NB4 (cell line): ENCODE measurements at regions not wholly inside any gene's neighbourhood (a gene's known extent, or its start where the extent isn't known, plus 50 kb on each side); places are given as distances from the start of the nearest gene placed in this dataset.

ENCODE experiments used
- MAX ChIP-seq: IDR thresholded peaks from 2 replicates; pipeline ENCODE4 v1.6.1; 2011; ENCODE audit warnings: low read depth, low read length
- TF ChIP-seq, protein P1 (sequence below): IDR thresholded peaks from one replicate; pipeline ENCODE4 v1.5.1; 2012; ENCODE audit warnings: low read depth, low read length

DNA sequence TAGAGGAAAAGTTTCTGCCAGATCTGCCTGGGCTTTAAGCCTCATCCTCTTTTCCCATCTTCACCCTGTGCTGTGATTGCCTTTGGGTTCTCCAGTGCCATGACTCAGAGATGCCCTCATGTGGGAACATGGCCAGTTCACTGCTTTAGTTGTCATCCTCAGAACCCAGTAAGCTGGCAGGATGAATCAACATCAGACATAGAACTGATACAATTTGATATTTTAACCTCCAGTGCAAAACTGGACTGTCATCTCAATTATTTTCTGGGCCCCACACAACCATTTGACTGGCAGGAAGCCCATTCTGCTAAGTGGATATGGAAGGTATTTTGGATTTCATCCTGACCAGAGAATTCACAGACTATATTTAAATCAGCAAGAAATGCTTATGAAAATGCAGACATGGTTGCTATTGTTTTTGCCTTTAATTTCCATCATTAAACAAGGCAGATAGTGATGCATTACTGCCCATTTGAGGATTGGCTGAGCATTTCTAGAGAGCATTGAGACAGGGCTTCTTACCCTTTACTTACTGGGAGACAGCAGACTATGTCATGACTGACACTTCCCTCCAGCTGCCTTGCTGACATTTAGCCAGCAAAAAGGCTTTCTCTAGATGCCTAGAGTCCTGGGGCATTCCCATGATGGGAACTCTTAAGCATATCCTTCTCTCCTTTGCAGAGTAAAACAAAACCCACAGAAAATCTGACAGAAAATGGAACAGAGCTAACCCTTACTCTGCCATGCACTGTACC lies 327.1 kb upstream of the MTNR1B start:
- TF ChIP-seq, protein P1, sequence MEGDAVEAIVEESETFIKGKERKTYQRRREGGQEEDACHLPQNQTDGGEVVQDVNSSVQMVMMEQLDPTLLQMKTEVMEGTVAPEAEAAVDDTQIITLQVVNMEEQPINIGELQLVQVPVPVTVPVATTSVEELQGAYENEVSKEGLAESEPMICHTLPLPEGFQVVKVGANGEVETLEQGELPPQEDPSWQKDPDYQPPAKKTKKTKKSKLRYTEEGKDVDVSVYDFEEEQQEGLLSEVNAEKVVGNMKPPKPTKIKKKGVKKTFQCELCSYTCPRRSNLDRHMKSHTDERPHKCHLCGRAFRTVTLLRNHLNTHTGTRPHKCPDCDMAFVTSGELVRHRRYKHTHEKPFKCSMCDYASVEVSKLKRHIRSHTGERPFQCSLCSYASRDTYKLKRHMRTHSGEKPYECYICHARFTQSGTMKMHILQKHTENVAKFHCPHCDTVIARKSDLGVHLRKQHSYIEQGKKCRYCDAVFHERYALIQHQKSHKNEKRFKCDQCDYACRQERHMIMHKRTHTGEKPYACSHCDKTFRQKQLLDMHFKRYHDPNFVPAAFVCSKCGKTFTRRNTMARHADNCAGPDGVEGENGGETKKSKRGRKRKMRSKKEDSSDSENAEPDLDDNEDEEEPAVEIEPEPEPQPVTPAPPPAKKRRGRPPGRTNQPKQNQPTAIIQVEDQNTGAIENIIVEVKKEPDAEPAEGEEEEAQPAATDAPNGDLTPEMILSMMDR = no peak
- no peak for TF ChIP-seq MAX
